DMS 273 (cell line): ENCODE measurements at regions not wholly inside any gene's neighbourhood (a gene's known extent, or its start where the extent isn't known, plus 50 kb on each side); places are given as distances from the start of the nearest gene placed in this dataset.

Experiments used
- DNase-seq: peaks from one replicate; lab custom pipeline; 2025; ENCODE audit not compliant: unreplicated experiment; lab: John Stamatoyannopoulos, UW

- no peak for DNase-seq
These were observed 61.8 kb upstream of the PTPRD start for GRCh38 chr9:10674586-10674985.

DNA sequence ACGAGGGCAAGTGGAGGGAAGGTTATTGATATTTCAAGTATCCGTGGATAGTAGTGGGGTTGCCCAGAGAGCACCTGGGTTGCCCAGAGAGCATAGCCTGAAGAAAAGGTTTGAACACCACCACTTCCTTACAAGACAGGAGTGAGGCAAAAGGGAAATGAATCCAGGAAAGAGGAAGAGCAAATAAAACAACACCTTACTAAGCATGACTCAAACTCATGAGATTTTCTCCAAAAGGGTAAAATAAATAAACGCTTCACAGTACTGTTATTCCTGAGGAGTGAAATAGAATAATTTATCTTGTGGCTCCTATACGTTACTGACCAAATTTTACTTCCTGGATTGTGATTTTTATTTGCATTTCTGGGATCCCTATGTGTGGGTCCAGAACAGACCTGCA is 65.2 kb upstream of the PTPRD start:
- no peak for DNase-seq

GRCh38 chr9:10678790-10679189 is 66.0 kb upstream of the PTPRD start:
- DNase-seq, result no peak

GRCh38 chr9:10686943-10687342 is 74.1 kb upstream of the PTPRD start:
- no peak for DNase-seq

DNA sequence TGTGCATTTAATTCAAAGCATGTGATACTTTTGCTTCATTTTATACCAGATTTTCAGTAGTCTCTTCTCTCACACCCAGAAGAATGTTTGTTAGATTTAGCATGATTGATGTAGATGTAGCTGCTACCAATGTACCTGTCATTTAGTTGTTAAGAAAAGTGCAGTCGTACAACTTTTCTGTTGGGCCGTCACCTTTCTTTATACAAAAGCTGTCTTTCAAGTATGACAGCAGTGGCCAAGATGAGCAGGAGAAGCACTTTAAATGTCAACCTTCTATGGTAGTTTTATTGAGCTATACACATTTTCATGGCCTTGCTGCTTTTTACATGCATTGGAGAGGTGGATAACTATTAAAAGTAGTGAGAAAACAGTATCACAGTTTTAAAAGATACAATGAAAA is 77.7 kb upstream of the PTPRD start:
- no peak for DNase-seq

- no peak for DNase-seq
These were observed 84.2 kb upstream of the PTPRD start for GRCh38 chr9:10697044-10697443.

GRCh38 chr9:10700291-10700690 is 87.5 kb upstream of the PTPRD start:
- DNase-seq, result no peak

DNA sequence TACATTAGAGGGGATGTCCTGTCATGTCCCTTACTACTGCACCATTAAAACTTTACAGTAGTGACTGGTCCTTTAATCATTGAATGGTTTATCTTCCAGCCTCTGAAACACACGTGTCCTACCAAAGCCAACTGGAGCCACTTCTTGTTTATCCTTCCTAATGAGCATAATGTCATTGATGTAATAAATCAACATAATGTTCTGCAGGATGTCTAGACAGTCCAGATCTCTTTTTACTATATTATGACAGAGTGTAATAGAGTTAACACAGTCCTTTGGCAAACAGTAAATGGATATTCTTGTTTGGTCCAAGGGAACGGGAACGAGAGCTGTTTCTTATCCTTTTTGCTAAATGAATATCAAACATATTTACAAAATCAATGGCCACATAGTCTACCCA is 88.1 kb upstream of the PTPRD start:
- DNase-seq, result no peak

DNA sequence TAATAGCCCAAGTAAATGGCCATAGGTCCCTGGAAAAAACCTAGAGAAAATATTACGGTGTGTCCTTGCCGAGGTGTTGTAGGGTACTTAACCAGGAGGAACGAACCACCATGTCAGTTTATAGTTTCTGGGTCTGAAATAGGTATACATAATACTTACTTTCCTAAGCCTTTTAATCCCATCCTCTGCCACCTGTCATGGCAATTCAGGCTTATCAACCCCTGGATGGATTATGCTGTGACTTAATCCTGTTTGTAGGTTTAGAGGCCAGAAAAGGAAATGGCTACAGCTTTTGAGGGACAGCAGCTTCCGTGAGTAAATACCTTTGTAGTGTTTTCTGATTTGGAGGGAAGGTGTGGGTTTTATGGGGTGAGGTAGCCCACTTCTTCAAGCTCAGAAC is 89.1 kb upstream of the PTPRD start:
- no peak for DNase-seq

DNA sequence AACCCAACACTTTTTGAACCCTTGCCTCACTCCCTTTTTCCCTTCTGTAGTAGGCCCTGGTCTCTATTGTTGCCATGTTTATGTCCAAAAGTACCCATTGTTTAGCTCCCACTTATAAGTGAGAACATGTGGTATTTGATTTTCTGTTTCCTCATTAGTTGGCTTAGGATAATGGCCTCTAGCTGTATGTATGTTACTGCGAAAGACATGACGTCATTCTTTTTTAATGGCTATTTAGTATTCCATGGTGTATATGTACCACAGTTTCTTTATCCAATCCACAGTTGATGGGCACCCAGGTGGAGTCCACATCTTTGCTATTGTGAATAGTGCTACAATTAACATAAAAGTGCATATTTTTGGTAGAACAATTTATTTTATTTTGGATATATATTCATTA is 90.3 kb upstream of the PTPRD start:
- DNase-seq, result no peak

- no peak for DNase-seq
These were observed 91.9 kb upstream of the PTPRD start for GRCh38 chr9:10704720-10705119.

DNA sequence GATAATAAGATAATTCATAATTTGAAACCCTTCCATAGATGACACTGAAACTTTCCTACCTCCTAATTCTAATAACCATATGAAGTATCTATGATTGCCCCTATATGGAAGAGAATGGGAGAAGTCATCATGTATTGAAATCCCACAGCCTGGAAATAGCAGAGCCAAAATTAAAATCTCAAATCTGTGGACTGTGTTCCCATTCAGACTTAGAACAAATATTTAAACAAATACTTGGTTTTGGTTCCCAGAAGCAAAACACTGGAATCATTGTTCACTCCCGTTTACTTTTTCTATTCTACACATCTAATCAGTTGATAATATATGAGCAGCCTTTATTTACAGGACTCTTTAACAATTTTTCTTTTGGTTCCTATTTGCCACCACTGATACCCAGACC is 92.6 kb upstream of the PTPRD start:
- DNase-seq, result no peak

GRCh38 chr9:10706788-10707187 is 94.0 kb upstream of the PTPRD start:
- DNase-seq, result no peak

- DNase-seq, result no peak
These were observed 108.5 kb upstream of the PTPRD start for GRCh38 chr9:10721301-10721700.

DNA sequence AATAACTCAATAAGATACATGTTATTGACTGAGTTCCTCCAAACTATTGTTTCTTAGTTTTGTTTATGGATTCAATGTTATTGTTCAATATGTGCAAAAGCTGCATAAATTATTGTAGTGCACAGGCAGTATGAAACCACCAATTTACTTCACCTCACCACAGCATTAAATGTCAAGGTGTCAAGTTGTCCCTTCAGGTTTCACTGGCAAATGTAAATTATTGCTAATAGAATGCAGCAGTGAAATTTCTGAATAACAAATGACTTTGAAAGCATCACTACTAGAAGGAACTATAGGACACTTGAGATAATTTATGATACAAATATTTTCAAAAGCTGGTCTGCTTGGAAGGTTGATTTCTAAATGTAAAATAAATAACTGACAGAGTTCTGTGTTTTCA is 116.4 kb upstream of the PTPRD start:
- no peak for DNase-seq

DNA sequence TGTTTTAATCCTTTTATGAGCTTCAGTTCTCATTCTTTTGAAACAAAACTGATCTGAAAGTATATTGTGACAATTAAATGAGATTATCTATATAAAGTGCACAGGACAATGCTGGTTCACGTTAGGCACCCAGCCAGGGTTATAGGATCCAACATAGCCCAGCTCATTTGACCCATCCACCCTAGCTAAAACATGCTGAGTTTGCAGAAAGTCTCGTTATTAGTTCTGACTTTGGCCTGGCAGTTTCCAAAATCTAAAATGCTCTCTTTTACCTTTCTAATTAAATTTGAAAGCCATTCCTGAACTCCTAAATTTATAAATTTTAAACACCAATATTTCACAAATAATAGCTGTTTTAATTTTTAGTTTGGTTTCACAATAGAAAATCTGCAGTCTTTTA is 131.9 kb upstream of the PTPRD start:
- peak; percentile 5 for DNase-seq

DNA sequence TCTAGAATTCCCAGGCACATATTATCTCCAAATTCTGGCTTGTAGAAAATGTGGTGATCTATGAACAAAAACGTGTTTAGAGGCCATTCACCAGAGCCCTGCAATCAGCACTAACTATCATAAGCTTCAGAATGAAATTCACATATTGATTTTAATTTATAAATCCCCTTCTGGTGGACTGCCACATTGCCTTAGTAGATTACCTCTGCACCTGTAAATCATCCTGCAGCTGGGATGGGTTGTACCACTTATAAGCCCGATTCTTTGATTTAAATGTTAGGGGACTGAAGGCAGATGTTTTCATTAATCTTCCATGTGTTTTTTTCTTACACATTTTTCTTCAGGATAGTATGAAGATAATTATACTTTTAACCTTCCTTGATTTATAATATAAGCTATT is 140.7 kb upstream of the PTPRD start:
- DNase-seq, result no peak

DNA sequence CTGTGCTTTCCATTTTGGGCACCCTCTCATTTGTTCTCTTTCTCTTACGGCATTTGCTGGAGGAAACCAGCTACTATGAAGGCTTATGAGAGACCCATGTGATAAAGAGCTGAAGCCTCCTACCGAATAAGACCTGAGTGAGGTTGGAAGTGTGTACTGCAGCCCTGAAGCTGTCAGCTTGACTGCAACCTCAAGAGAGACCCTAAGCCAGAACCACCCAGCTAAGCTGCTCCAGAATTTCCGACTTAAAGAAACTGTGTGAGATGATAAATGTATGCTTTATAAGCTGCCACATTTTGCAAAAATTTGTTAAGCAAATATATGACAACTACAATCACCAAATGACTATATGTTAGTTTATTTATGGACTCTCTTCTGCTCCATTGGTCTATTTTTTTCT is 151.7 kb upstream of the PTPRD start:
- DNase-seq, result no peak

GRCh38 chr9:10773136-10773535 is 160.3 kb upstream of the PTPRD start:
- DNase-seq, result peak; percentile 43

DNA sequence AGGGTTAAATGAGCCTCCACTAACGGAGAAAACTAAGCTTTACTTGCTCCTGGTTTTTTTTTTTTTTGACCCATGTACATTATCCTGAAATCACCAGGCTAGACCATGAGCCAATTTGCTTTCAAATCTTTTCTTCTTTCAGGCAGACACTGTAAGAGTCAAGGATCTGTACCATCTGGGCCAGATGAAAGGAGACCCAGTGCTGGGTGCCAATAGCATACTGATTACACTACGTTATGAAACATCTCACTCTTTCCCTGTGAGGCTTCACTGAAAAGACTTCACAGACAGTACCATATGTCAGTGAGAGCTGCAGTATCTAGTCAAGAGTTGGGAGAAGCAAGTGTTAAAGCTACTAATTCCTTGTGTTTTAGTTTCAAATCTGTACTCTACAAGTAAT is 161.2 kb upstream of the PTPRD start:
- peak; percentile 90 for DNase-seq

DNA sequence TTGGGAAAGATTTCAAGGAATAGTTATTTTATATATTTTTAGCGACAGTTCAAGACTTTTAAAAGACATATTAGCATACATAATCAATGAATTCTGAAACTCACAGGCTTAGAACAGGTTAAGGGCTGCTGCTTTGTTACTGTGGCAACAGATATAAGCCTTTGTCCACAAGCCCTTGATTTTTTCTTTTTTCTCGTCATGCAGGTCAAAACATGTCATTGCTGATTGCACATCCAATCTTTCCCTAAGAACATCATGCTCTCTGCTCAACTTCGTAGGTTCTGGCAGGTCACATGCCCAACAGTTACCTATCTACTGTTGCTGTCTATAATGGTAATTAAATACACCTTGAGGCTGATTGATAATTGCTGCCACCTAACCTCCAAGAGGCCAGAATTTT is 172.5 kb upstream of the PTPRD start:
- DNase-seq, result no peak

DNA sequence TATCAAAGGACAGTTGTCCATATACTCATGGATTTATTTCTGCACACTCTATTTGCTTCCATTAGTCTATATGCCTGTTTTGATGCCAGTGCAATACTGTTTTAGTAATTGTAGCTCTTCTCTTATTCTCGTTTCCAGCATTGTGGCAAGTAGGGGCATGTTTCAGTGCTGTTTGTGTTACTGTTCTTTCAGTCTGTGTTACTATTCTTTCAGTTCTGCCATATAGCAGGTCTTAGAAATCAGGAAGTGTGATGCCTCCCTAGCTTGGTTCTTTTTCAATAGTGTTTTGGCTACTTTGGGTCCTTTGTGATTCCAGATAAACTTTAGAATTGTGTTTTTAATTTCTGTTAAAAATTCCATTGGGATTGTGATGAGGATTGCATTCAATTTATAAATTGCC is 180.5 kb upstream of the PTPRD start:
- DNase-seq, result no peak

GRCh38 chr9:10804486-10804885 is 191.7 kb upstream of the PTPRD start:
- DNase-seq, result no peak

- DNase-seq, result no peak
These were observed 194.1 kb upstream of the PTPRD start for GRCh38 chr9:10806868-10807267.
